DND-41 (cell line): ENCODE measurements at regions not wholly inside any gene's neighbourhood (a gene's known extent, or its start where the extent isn't known, plus 50 kb on each side); places are given as distances from the start of the nearest gene placed in this dataset.

ENCODE experiments used
- CTCF ChIP-seq: IDR thresholded peaks from 2 replicates; pipeline ENCODE4 v1.5.1; 2012; ENCODE audit warnings: borderline replicate concordance, low read length, moderate library complexity, mild to moderate bottlenecking; ENCODE audit not compliant: poor library complexity, severe bottlenecking; ENCODE audit errors: extremely low read depth
- EZH2 ChIP-seq: IDR thresholded peaks from 3 replicates; pipeline ENCODE4 v1.6.1; 2012; ENCODE audit warnings: borderline replicate concordance, low read depth, mild to moderate bottlenecking, moderate library complexity, low read length, inconsistent platforms; ENCODE audit not compliant: severe bottlenecking

- TF ChIP-seq EZH2 (no peak), CTCF (no peak)
These were observed 495.0 kb upstream of the ZFHX3 start for GRCh38 chr16:73542885-73543284.
